Gastrocnemius medialis (tissue), 4 donors: ENCODE measurements at regions not wholly inside any gene's neighbourhood (a gene's known extent, or its start where the extent isn't known, plus 50 kb on each side); places are given as distances from the start of the nearest gene placed in this dataset.

Experiments
- ATAC-seq, 2 donors: fragments of 150-250 bp; one replicate each; pipeline ENCODE4 v1.9.1; 2016
- DNase-seq, 2 donors: peaks; one replicate each; pipeline ENCODE4 v3.0.0-alpha.2; 2019
- H3K27ac ChIP-seq, 4 donors: fragments of 200-600 bp; sonication (generic); 1 replicate in 1 of 4; 2 replicates in 3 of 4; pipeline ENCODE4 v1.5.1; 2016 to 2018; ENCODE audit warnings: mild to moderate bottlenecking in 2 of 4, moderate library complexity in 1 of 4
- H3K27me3 ChIP-seq, 3 donors: fragments of 200-600 bp; sonication (generic) in 2 of 3; 1 replicate in 1 of 3; 2 replicates in 2 of 3; pipeline versions ENCODE4 v1.5.1 to v1.6.0; 2016 to 2019; ENCODE audit warnings: mild to moderate bottlenecking in 1 of 3, moderate library complexity in 1 of 3
- H3K36me3 ChIP-seq, 2 donors: fragments of 200-600 bp; sonication (generic) in 1 of 2; one replicate each; pipeline ENCODE4 v1.5.1; 2017 to 2018
- H3K4me1 ChIP-seq, 2 donors: fragments of 200-600 bp; sonication (generic) in 1 of 2; one replicate each; pipeline ENCODE4 v1.5.1; 2016 to 2017; ENCODE audit warnings: mild to moderate bottlenecking in 2 of 2
- H3K4me3 ChIP-seq, 4 donors: fragments of 200-600 bp; sonication (generic) in 3 of 4; 1 replicate in 1 of 4; 2 replicates in 3 of 4; pipeline ENCODE4 v1.5.1; 2016 to 2019; ENCODE audit warnings: mild to moderate bottlenecking in 2 of 4
- H3K9me3 ChIP-seq, 3 donors: fragments of 200-600 bp; sonication (generic) in 2 of 3; 1 replicate in 1 of 3; 2 replicates in 2 of 3; pipeline ENCODE4 v1.5.1; 2016 to 2019
- POLR2A ChIP-seq, 2 donors: fragments of 450-650 bp; IDR thresholded peaks; one replicate each; pipeline ENCODE4 v1.6.1; 2017; ENCODE audit warnings: antibody characterized with exemption in 2 of 2, mild to moderate bottlenecking in 2 of 2, moderate library complexity in 2 of 2
- in situ Hi-C, 4 donors: fragments of 200-750 bp; cut with MboI; loops; one replicate each; pipeline versions ENCODE4 v1.15.0 to v1.8.0; 2017; ENCODE audit warnings: low sequenced_read_pairs in 4 of 4
- intact Hi-C: fragments of 100-400 bp; cut with DNase I; formaldehyde crosslinking; loops from one replicate; pipeline ENCODE4 v1.15.1; 2023; ENCODE audit warnings: low total_unique reads
- TF ChIP-seq, protein P1 (sequence below), 5 experiments: fragments of 450-650 bp in 3 of 5; fragments of 200-600 bp in 2 of 5; sonication (generic) in 2 of 5; IDR thresholded peaks in 4 of 5; conservative IDR thresholded peaks in 1 of 5; 1 replicate in 4 of 5; 2 replicates in 1 of 5; pipeline ENCODE4 v1.5.1; 2016 to 2019; ENCODE audit warnings: antibody characterized with exemption in 5 of 5, mild to moderate bottlenecking in 3 of 5, moderate library complexity in 3 of 5

GRCh38 chr3:26171006-26171405 lies 381.1 kb downstream of the OXSM start:
- Histone ChIP-seq H3K27me3 (no peaks in the 10 kb centered on the region), H3K27ac (no peak overlapping the region), H3K9me3 (peaks cover 0 to 5% (median 0%) of the 10 kb centered on the region in 3 donors), H3K4me1 (no peaks in the 10 kb centered on the region), H3K36me3 (no peaks in the 10 kb centered on the region), H3K4me3 (no peak overlapping the region)
- intact Hi-C loops = no loop called here
- DNase-seq = no peak
- TF ChIP-seq POLR2A (IDR thresholded peaks at IDR 0.05) = no peak
- TF ChIP-seq, protein P1, sequence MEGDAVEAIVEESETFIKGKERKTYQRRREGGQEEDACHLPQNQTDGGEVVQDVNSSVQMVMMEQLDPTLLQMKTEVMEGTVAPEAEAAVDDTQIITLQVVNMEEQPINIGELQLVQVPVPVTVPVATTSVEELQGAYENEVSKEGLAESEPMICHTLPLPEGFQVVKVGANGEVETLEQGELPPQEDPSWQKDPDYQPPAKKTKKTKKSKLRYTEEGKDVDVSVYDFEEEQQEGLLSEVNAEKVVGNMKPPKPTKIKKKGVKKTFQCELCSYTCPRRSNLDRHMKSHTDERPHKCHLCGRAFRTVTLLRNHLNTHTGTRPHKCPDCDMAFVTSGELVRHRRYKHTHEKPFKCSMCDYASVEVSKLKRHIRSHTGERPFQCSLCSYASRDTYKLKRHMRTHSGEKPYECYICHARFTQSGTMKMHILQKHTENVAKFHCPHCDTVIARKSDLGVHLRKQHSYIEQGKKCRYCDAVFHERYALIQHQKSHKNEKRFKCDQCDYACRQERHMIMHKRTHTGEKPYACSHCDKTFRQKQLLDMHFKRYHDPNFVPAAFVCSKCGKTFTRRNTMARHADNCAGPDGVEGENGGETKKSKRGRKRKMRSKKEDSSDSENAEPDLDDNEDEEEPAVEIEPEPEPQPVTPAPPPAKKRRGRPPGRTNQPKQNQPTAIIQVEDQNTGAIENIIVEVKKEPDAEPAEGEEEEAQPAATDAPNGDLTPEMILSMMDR (IDR thresholded peaks at IDR 0.05 in 4 of 5, conservative IDR thresholded peaks at IDR 0.05 in 1 of 5) = no peak
- in situ Hi-C loops = no loop called here
- no peak for ATAC-seq

GRCh38 chr3:26191556-26191955 lies 401.7 kb downstream of the OXSM start:
- no peak for ATAC-seq

DNA sequence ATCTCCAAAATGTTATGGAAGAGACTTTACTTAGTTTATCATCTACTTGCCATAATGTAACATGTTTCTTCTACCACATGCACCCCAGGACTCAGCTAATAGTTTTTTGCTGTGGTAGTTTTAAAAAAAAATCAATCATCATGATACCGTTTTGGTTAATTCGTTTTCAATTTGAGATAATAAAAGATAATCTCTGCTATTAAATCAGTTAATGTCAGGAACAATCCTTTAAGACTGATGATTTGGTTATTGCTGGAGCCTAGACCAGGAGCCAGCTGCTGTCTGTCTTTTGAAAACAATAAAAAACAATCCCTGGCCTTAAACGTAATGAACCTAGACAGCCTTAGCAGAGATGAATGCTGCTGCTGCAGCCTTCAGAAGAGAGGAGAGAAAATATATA lies 403.7 kb downstream of the OXSM start:
- Histone ChIP-seq H3K27me3 (no peaks in the 10 kb centered on the region), H3K4me1 (no peaks in the 10 kb centered on the region), H3K27ac (no peak overlapping the region), H3K4me3 (no peak overlapping the region), H3K36me3 (no peaks in the 10 kb centered on the region), H3K9me3 (no peaks in the 10 kb centered on the region)
- TF ChIP-seq POLR2A (IDR thresholded peaks at IDR 0.05) = no peak
- TF ChIP-seq, protein P1 (IDR thresholded peaks at IDR 0.05 in 4 of 5, conservative IDR thresholded peaks at IDR 0.05 in 1 of 5) = no peak
- in situ Hi-C loops (no loop called here), intact Hi-C loops (no loop called here)
- ATAC-seq (no peak), DNase-seq (no peak)

More at GRCh38 chr3:26191556-26191955, 401.7 kb downstream of the OXSM start:
- no peak overlapping the region for H3K4me3 ChIP-seq
- no peaks in the 10 kb centered on the region for H3K9me3 ChIP-seq
- no peak for TF ChIP-seq POLR2A (IDR thresholded peaks at IDR 0.05)
- TF ChIP-seq, protein P1 (IDR thresholded peaks at IDR 0.05 in 4 of 5, conservative IDR thresholded peaks at IDR 0.05 in 1 of 5) = no peak
- in situ Hi-C loops (no loop called here), intact Hi-C loops (no loop called here)
- DNase-seq = no peak
- H3K4me1 ChIP-seq = no peaks in the 10 kb centered on the region
- no peak overlapping the region for H3K27ac ChIP-seq
- H3K27me3 ChIP-seq = no peaks in the 10 kb centered on the region
- no peaks in the 10 kb centered on the region for H3K36me3 ChIP-seq

DNA sequence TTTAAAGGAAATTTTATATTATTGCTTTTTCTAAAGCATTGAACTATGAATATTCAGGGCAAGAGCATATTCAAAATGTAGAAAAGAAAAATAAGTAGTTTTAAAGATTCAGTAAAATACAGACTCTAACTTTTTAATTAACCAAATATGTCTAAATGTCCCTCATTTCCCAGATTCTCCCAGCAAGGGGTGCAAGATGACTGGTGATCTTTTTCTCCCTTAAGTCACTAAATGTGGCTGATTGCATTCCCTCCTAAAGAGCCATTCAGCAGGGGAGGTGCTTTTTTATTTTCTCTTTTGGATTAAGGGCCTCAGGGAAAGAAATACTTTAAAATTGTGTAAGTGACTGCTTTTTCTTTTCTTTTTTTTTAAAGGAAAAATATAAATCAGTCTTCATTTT lies 406.9 kb downstream of the OXSM start:
- no peak for ATAC-seq
- in situ Hi-C loops = no loop called here
- no peaks in the 10 kb centered on the region for H3K27me3 ChIP-seq
- no peak overlapping the region for H3K27ac ChIP-seq
- no peaks in the 10 kb centered on the region for H3K36me3 ChIP-seq
- no peak overlapping the region for H3K4me3 ChIP-seq
- no peaks in the 10 kb centered on the region for H3K4me1 ChIP-seq
- intact Hi-C loops = no loop called here
- no peak for DNase-seq
- H3K9me3 ChIP-seq = no peaks in the 10 kb centered on the region
- TF ChIP-seq, protein P1 (IDR thresholded peaks at IDR 0.05 in 4 of 5, conservative IDR thresholded peaks at IDR 0.05 in 1 of 5) = no peak
- TF ChIP-seq POLR2A (IDR thresholded peaks at IDR 0.05) = no peak

GRCh38 chr3:26198609-26199008 lies 408.7 kb downstream of the OXSM start:
- intact Hi-C loops (no loop called here), in situ Hi-C loops (no loop called here)
- TF ChIP-seq POLR2A (IDR thresholded peaks at IDR 0.05) = no peak
- TF ChIP-seq, protein P1 (IDR thresholded peaks at IDR 0.05 in 4 of 5, conservative IDR thresholded peaks at IDR 0.05 in 1 of 5) = no peak
- no peak for DNase-seq
- no peaks in the 10 kb centered on the region for H3K36me3 ChIP-seq
- H3K27me3 ChIP-seq = no peaks in the 10 kb centered on the region
- no peaks in the 10 kb centered on the region for H3K4me1 ChIP-seq
- no peak for ATAC-seq
- H3K9me3 ChIP-seq = no peaks in the 10 kb centered on the region
- no peak overlapping the region for H3K27ac ChIP-seq
- H3K4me3 ChIP-seq = no peak overlapping the region
